Stomach (tissue), 8 donors: ENCODE measurements at regions not wholly inside any gene's neighbourhood (a gene's known extent, or its start where the extent isn't known, plus 50 kb on each side); places are given as distances from the start of the nearest gene placed in this dataset.

Experiments used
- DNase-seq, 2 donors: peaks; one replicate each; pipeline versions ENCODE4 v3.0.0 to v3.0.0-alpha.2; 2013 to 2019
- H3K27ac ChIP-seq, 5 donors: fragments of 200-600 bp in 4 of 5; sonication (generic) in 4 of 5; one replicate each; pipeline ENCODE4 v1.5.1; 2013 to 2019; ENCODE audit warnings: mild to moderate bottlenecking in 1 of 5, moderate library complexity in 1 of 5
- H3K27me3 ChIP-seq, 3 donors: fragments of 200-600 bp; sonication (generic); one replicate each; pipeline ENCODE4 v1.5.1; 2017 to 2019; ENCODE audit warnings: mixed run types in 1 of 3
- H3K36me3 ChIP-seq, 4 donors: fragments of 200-600 bp; sonication (generic); 1 replicate in 3 of 4; 2 replicates in 1 of 4; pipeline ENCODE4 v1.5.1; 2016 to 2019
- H3K4me1 ChIP-seq, 4 donors: fragments of 200-600 bp; sonication (generic); one replicate each; pipeline ENCODE4 v1.5.1; 2016 to 2019
- H3K4me3 ChIP-seq, 4 donors: fragments of 200-600 bp; sonication (generic) in 3 of 4; one replicate each; pipeline ENCODE4 v1.5.1; 2016 to 2019; ENCODE audit warnings: mild to moderate bottlenecking in 1 of 4
- H3K9me3 ChIP-seq, 4 donors: fragments of 200-600 bp; sonication (generic); one replicate each; pipeline ENCODE4 v1.5.1; 2016 to 2019
- CTCF ChIP-seq, 7 experiments: fragments of 450-650 bp in 4 of 7; fragments of 200-600 bp in 3 of 7; sonication (generic) in 3 of 7; IDR thresholded peaks; one replicate each; pipeline ENCODE4 v1.5.1; 2016 to 2019; ENCODE audit warnings: antibody characterized with exemption in 7 of 7, control low read depth in 2 of 7, mild to moderate bottlenecking in 1 of 7
- EP300 ChIP-seq: sonication (generic); formaldehyde crosslinking; IDR thresholded peaks from one replicate; pipeline ENCODE4 v1.6.1; 2017; ENCODE audit warnings: antibody characterized with exemption
- POLR2A ChIP-seq, 4 donors: fragments of 450-650 bp; IDR thresholded peaks; one replicate each; pipeline ENCODE4 v1.6.1; 2016; ENCODE audit warnings: antibody characterized with exemption in 4 of 4, control low read depth in 2 of 4, mild to moderate bottlenecking in 1 of 4, moderate library complexity in 1 of 4
- POLR2AphosphoS5 ChIP-seq, 3 donors: sonication (generic); formaldehyde crosslinking; IDR thresholded peaks; one replicate each; pipeline ENCODE4 v1.6.1; 2016; ENCODE audit warnings: antibody characterized with exemption in 3 of 3
- WGBS, 5 donors: extraction: QIAGEN DNeasy Blood & Tissue Kit in 3 of 5; methylation state at CpG; one replicate each; pipeline versions ENCODE4 v1.1.5 to v1.1.7; 2013 to 2018; 5-methylcytosine and 5-hydroxymethylcytosine counted together
- intact Hi-C: fragments of 100-400 bp; cut with DNase I; formaldehyde crosslinking; loops from one replicate; pipeline ENCODE4 v1.15.1; 2023; ENCODE audit warnings: low total_unique reads
- donor health status: healthy with polysubstance abuse.
- donor health status: Bipolar disorder and iron deficiency.
- donor health status: healthy.

DNA sequence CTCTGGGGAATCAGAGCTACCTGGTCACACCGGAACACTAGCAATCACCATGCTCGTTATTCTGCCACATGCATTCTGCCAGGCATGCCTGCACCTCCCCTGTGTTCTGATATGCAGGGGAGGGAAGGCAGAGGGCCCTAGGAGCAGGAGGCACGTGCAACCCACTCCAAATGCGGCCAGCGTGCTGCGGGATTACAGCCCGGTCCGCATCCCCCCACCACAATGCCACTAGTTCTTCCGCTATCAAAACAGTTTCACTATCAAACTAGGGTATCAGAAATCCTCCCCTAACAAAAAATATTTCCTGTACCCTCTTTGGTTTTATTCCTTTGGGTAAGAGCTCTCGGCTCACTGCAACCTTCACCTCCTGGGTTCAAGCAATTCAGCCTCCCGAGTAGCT, 223.2 kb upstream of the IGF1R start:
- no peak for DNase-seq
- H3K4me1 ChIP-seq, result peaks cover 13 to 37% (median 24%) of the 10 kb centered on the region in 4 donors
- TF ChIP-seq CTCF (IDR thresholded peaks at IDR 0.05) (no peak), EP300 (no peak), POLR2A (IDR thresholded peaks at IDR 0.05) (no peak), POLR2AphosphoS5 (IDR thresholded peaks at IDR 0.05) (no peak)
- H3K27ac ChIP-seq, result no peak overlapping the region
- H3K9me3 ChIP-seq, result no peaks in the 10 kb centered on the region
- 69 to 80% (median 72%) methylated on average over 11 of the region's 11 CpGs for WGBS, 5 donors
- intact Hi-C loops, result no loop called here
- no peaks in the 10 kb centered on the region for H3K36me3 ChIP-seq
- H3K27me3 ChIP-seq, result peaks cover 6 to 72% (median 54%) of the 10 kb centered on the region in 3 donors
- no peak overlapping the region for H3K4me3 ChIP-seq

- 41 to 59% (median 57%) methylated on average over 8 of the region's 8 CpGs for WGBS, 5 donors
- H3K4me1 ChIP-seq, result peaks cover 0 to 19% (median 13%) of the 10 kb centered on the region in 4 donors
- intact Hi-C loops, result no loop called here
- TF ChIP-seq POLR2A (IDR thresholded peaks at IDR 0.05), result no peak
- no peak for TF ChIP-seq EP300
- TF ChIP-seq POLR2AphosphoS5 (IDR thresholded peaks at IDR 0.05), result no peak
- TF ChIP-seq CTCF (IDR thresholded peaks at IDR 0.05), result no peak
- H3K4me3 ChIP-seq, result no peak overlapping the region
- H3K36me3 ChIP-seq, result no peaks in the 10 kb centered on the region
- H3K27me3 ChIP-seq, result peaks cover 4 to 60% (median 36%) of the 10 kb centered on the region in 3 donors
- peak in 1 of 2 donors; percentile 47 for DNase-seq
- no peak overlapping the region for H3K27ac ChIP-seq
- H3K9me3 ChIP-seq, result no peaks in the 10 kb centered on the region
Observed at GRCh38 chr15:98427321-98427720, 221.0 kb upstream of the IGF1R start.

GRCh38 chr15:98428253-98428989, 219.9 kb upstream of the IGF1R start:
- peak; percentile 76 to 89 for DNase-seq
- H3K9me3 ChIP-seq, result no peaks in the 10 kb centered on the region
- TF ChIP-seq POLR2A (IDR thresholded peaks at IDR 0.05), result no peak
- no peak for TF ChIP-seq EP300
- no peak for TF ChIP-seq POLR2AphosphoS5 (IDR thresholded peaks at IDR 0.05)
- TF ChIP-seq CTCF (IDR thresholded peaks at IDR 0.05), result peak in 5 of 7 experiments; percentile 66 to 90 (median 78)
- H3K27ac ChIP-seq, result peak overlapping the region in 3 of 5 donors; percentile 43 to 66 (median 56)
- peaks cover 0 to 19% (median 13%) of the 10 kb centered on the region in 4 donors for H3K4me1 ChIP-seq
- H3K27me3 ChIP-seq, result peaks cover 0 to 51% (median 26%) of the 10 kb centered on the region in 3 donors
- peak overlapping the region; percentile 31 to 46 (median 42) for H3K4me3 ChIP-seq
- no peaks in the 10 kb centered on the region for H3K36me3 ChIP-seq
- 1 to 5% (median 2%) methylated on average over 23 to 49 of the region's 49 CpGs for WGBS, 5 donors
- intact Hi-C loops, result no loop called here

DNA sequence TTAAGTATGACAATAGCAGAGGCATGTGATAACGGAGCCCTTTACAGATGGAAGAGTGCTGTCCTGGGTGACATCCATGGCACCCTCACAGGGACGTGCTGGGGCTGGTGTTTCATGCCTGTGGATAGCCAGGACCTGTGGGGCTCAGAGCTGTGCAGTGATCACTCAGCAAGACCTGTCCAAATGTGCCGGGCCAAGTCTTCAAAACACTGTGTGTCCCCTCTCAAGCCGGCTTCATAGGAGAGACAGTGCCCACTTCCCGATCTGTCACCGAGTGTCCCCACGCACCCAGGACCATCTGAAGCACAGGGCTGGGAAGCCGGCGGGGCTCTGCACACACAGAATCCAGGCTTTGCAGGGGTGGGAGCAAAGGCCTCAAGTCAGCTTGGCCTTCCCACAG, 217.2 kb upstream of the IGF1R start:
- no peak for DNase-seq
- Histone ChIP-seq H3K27me3 (peaks cover 0 to 53% (median 26%) of the 10 kb centered on the region in 3 donors), H3K36me3 (no peaks in the 10 kb centered on the region), H3K4me1 (peaks cover 0 to 19% (median 13%) of the 10 kb centered on the region in 4 donors), H3K4me3 (no peak overlapping the region), H3K9me3 (no peaks in the 10 kb centered on the region), H3K27ac (no peak overlapping the region)
- WGBS, 5 donors, result 87 to 96% (median 90%) methylated on average over 6 to 9 of the region's 9 CpGs
- intact Hi-C loops, result no loop called here
- TF ChIP-seq EP300, result no peak
- TF ChIP-seq POLR2AphosphoS5 (IDR thresholded peaks at IDR 0.05), result no peak
- TF ChIP-seq CTCF (IDR thresholded peaks at IDR 0.05), result no peak
- TF ChIP-seq POLR2A (IDR thresholded peaks at IDR 0.05), result no peak
